NCI-H82 (cell line): ENCODE measurements at regions not wholly inside any gene's neighbourhood (a gene's known extent, or its start where the extent isn't known, plus 50 kb on each side); places are given as distances from the start of the nearest gene placed in this dataset.
A peak's percentile ranks its signal among the peaks of the same experiment; 100 is the strongest.
"Not testable (repeated sequence)": the region's sequence is repeated elsewhere in the genome, so short reads cannot be mapped to it uniquely, and the experiment has no call there.

Experiments used
- DNase-seq: peaks from one replicate; lab custom pipeline; 2025; lab: John Stamatoyannopoulos, UW

GRCh38 chr4:44978020-44978419 is 251.7 kb upstream of the GNPDA2 start:
- no peak for DNase-seq

- DNase-seq, result peak; percentile 0
These were observed 239.2 kb upstream of the GNPDA2 start for GRCh38 chr4:44965435-44966095.

GRCh38 chr4:44964086-44964485 is 237.7 kb upstream of the GNPDA2 start:
- not testable (repeated sequence) for DNase-seq

GRCh38 chr4:44961001-44961755 is 234.8 kb upstream of the GNPDA2 start:
- DNase-seq, result no peak

- DNase-seq, result no peak
These were observed 205.4 kb upstream of the GNPDA2 start for GRCh38 chr4:44931720-44932119.

- no peak for DNase-seq
These were observed 202.4 kb upstream of the GNPDA2 start for GRCh38 chr4:44928785-44929184.

GRCh38 chr4:44927399-44928380 is 201.3 kb upstream of the GNPDA2 start:
- peak; percentile 57 for DNase-seq

- peak; percentile 5 for DNase-seq
These were observed 190.1 kb upstream of the GNPDA2 start for GRCh38 chr4:44916411-44916810.

- DNase-seq, result no peak
These were observed 188.4 kb upstream of the GNPDA2 start for GRCh38 chr4:44914748-44915147.

- no peak for DNase-seq
These were observed 187.9 kb upstream of the GNPDA2 start for GRCh38 chr4:44914223-44914622.

- no peak for DNase-seq
These were observed 186.6 kb upstream of the GNPDA2 start for GRCh38 chr4:44912980-44913379.

GRCh38 chr4:44908565-44908964 is 182.2 kb upstream of the GNPDA2 start:
- DNase-seq, result no peak

GRCh38 chr4:44872246-44872645 is 145.9 kb upstream of the GNPDA2 start:
- peak; percentile 48 for DNase-seq

GRCh38 chr4:44871133-44871532 is 144.8 kb upstream of the GNPDA2 start:
- DNase-seq, result no peak

GRCh38 chr4:44869985-44870384 is 143.6 kb upstream of the GNPDA2 start:
- no peak for DNase-seq

GRCh38 chr4:44869222-44869882 is 143.0 kb upstream of the GNPDA2 start:
- peak; percentile 16 for DNase-seq

GRCh38 chr4:44861756-44862155 is 135.4 kb upstream of the GNPDA2 start:
- DNase-seq, result no peak

GRCh38 chr4:44859477-44859876 is 133.1 kb upstream of the GNPDA2 start:
- no peak for DNase-seq

GRCh38 chr4:44848466-44848865 is 122.1 kb upstream of the GNPDA2 start:
- DNase-seq, result no peak

GRCh38 chr4:44845993-44846392 is 119.6 kb upstream of the GNPDA2 start:
- DNase-seq, result no peak

GRCh38 chr4:44845309-44845708 is 119.0 kb upstream of the GNPDA2 start:
- no peak for DNase-seq

GRCh38 chr4:44842531-44842930 is 116.2 kb upstream of the GNPDA2 start:
- no peak for DNase-seq
